ENCODE measurements at regions not wholly inside any gene's neighbourhood (a gene's known extent, or its start where the extent isn't known, plus 50 kb on each side); places are given as distances from the start of the nearest gene placed in this dataset.

DNA sequence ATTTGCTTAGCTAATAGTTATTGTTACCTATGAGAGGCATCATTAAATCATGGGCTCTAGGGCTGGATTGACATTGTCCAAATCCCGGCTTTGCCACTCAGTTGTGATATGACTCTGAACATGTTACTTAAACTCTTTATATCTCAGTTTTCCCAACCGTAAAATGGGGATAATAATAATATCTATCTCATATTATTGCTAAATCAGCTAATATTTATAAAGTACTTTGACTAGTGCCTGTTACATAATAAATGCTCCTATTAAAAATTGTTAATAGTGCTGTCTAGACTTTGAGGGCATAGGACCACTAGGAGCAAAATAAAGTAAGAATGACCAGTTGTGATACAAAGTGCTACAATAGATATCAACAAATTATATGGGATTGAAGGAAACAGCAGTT lies 376.3 kb upstream of the FIGN start:
- Histone ChIP-seq H3K4me3 (no peak overlapping the region), H3K27me3 (replicated peaks in 1 of 7) (no peaks in the 10 kb centered on the region), H3K36me3 (no peaks in the 10 kb centered on the region), H3K4me1 (no peaks in the 10 kb centered on the region), H3K9me3 (peaks cover 0 to 5% (median 0%) of the 10 kb centered on the region in 8 donors), H3K27ac (no peak overlapping the region)
- TF ChIP-seq POLR2A (IDR thresholded peaks at IDR 0.05), result no peak
- no peak for TF ChIP-seq POLR2AphosphoS5 (IDR thresholded peaks at IDR 0.05)
- TF ChIP-seq, protein P1, sequence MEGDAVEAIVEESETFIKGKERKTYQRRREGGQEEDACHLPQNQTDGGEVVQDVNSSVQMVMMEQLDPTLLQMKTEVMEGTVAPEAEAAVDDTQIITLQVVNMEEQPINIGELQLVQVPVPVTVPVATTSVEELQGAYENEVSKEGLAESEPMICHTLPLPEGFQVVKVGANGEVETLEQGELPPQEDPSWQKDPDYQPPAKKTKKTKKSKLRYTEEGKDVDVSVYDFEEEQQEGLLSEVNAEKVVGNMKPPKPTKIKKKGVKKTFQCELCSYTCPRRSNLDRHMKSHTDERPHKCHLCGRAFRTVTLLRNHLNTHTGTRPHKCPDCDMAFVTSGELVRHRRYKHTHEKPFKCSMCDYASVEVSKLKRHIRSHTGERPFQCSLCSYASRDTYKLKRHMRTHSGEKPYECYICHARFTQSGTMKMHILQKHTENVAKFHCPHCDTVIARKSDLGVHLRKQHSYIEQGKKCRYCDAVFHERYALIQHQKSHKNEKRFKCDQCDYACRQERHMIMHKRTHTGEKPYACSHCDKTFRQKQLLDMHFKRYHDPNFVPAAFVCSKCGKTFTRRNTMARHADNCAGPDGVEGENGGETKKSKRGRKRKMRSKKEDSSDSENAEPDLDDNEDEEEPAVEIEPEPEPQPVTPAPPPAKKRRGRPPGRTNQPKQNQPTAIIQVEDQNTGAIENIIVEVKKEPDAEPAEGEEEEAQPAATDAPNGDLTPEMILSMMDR (IDR thresholded peaks at IDR 0.05 in 8 of 11, conservative IDR thresholded peaks at IDR 0.05 in 3 of 11), result no peak
- WGBS, 5 donors, result 87 to 94% (median 90%) methylated on average over 2 of the region's 2 CpGs
- intact Hi-C loops (cut with DNase I; ENCODE audit: low total_unique reads), result no loop called here
- DNase-seq, result no peak

DNA sequence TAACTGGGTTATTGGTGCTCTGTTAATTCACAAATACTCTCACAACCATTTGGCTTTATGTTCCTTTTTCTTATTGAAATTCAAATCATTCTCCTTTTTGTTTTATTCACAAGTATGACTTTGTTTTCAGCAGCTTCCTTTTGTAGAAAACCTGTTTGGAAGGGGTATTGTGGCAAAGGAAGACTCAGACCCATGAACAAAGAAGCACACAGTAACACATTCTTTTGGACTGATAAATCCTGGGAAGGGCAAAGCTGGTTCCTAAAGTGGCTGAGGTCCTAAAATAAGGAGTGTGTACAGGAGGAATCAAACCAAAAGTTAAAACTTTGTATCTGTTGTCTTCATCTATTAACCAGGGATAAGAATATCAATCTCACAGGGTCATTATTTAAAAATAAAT lies 374.7 kb upstream of the FIGN start:
- Histone ChIP-seq H3K36me3 (no peaks in the 10 kb centered on the region), H3K27ac (no peak overlapping the region), H3K4me1 (no peaks in the 10 kb centered on the region), H3K9me3 (peaks cover 0 to 5% (median 0%) of the 10 kb centered on the region in 8 donors), H3K27me3 (replicated peaks in 1 of 7) (no peaks in the 10 kb centered on the region), H3K4me3 (no peak overlapping the region)
- no peak for DNase-seq
- intact Hi-C loops (cut with DNase I; ENCODE audit: low total_unique reads), result no loop called here
- TF ChIP-seq, protein P1 (IDR thresholded peaks at IDR 0.05 in 8 of 11, conservative IDR thresholded peaks at IDR 0.05 in 3 of 11), result no peak

DNA sequence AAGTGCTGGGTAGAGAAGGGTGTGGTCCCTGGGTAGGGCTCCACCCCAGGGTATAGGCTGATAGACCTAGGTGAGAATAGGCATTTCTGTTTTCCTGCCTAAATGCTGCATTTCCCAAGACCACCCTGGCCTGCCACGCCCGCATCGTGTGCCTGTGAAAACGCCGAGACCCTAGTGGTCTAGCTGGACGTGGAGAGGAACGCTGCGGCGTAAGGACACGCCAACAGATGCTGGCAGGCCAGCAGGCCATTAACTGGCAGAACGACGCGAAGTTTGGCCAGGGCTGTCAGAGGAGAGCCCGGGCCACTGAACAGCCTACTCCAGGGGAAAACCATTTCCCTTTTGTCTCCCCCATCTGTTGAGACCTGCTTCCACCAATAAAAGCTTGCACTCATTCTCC lies 373.2 kb upstream of the FIGN start:
- no peaks in the 10 kb centered on the region for H3K4me1 ChIP-seq
- intact Hi-C loops (cut with DNase I; ENCODE audit: low total_unique reads), result no loop called here
- no peak for DNase-seq
- peaks cover 0 to 5% (median 0%) of the 10 kb centered on the region in 8 donors for H3K9me3 ChIP-seq
- TF ChIP-seq POLR2A (IDR thresholded peaks at IDR 0.05) (no peak), POLR2AphosphoS5 (IDR thresholded peaks at IDR 0.05) (no peak)
- TF ChIP-seq, protein P1 (IDR thresholded peaks at IDR 0.05 in 8 of 11, conservative IDR thresholded peaks at IDR 0.05 in 3 of 11), result no peak
- no peak overlapping the region for H3K27ac ChIP-seq
- H3K4me3 ChIP-seq, result no peak overlapping the region
- 88 to 96% (median 92%) methylated on average over 14 of the region's 14 CpGs for WGBS, 5 donors
- no peaks in the 10 kb centered on the region for H3K36me3 ChIP-seq
- H3K27me3 ChIP-seq (replicated peaks in 1 of 7), result no peaks in the 10 kb centered on the region

DNA sequence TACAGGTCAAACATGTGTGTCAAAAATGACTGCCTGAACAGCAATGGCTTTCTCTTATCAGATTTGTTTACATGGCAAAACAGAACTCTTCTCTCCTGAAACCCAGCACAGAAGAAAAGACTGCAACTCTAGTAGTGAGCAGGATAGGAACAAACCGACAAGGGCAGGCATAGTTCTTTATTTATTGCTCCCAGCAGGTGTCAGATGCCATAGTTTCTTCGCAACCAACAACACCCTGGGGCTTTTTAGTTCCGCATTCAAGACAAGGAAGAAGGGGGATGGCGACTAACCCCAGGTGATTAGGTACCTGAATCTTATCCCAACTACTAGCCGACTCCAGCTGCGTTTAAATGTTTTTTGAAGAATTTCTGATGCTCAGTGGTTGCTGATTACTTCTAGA lies 367.5 kb upstream of the FIGN start:
- 70 to 79% (median 77%) methylated on average over 6 of the region's 6 CpGs for WGBS, 5 donors
- Histone ChIP-seq H3K27ac (no peak overlapping the region), H3K4me1 (no peaks in the 10 kb centered on the region), H3K9me3 (no peaks in the 10 kb centered on the region), H3K4me3 (no peak overlapping the region), H3K36me3 (no peaks in the 10 kb centered on the region), H3K27me3 (replicated peaks in 1 of 7) (no peaks in the 10 kb centered on the region)
- intact Hi-C loops (cut with DNase I; ENCODE audit: low total_unique reads), result no loop called here
- no peak for TF ChIP-seq POLR2AphosphoS5 (IDR thresholded peaks at IDR 0.05)
- no peak for DNase-seq

DNA sequence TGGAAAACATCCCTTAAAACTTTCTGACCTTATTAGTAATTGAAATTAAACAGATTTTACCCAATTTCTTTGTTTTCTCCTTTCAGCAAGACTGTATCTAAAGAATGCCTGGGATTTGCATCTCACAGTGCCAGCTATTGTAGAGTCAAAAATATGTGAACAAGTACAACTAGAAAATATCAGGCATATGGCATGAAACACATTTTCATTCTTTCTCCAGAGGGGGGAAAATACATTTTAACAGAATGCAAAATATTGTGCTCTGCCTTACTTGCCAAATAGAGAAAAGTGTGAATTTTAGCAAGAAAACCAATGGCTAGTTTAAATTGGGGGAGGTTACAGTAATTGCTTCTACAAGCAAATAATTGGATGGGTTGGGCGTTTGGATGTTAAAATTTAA lies 366.6 kb upstream of the FIGN start:
- H3K36me3 ChIP-seq, result no peaks in the 10 kb centered on the region
- H3K27ac ChIP-seq, result no peak overlapping the region
- no peaks in the 10 kb centered on the region for H3K9me3 ChIP-seq
- H3K4me3 ChIP-seq, result no peak overlapping the region
- TF ChIP-seq POLR2A (IDR thresholded peaks at IDR 0.05) (no peak), POLR2AphosphoS5 (IDR thresholded peaks at IDR 0.05) (no peak)
- TF ChIP-seq, protein P1 (IDR thresholded peaks at IDR 0.05 in 8 of 11, conservative IDR thresholded peaks at IDR 0.05 in 3 of 11), result no peak
- 38 to 60% (median 46%) methylated on average over 1 of the region's 1 CpG for WGBS, 5 donors
- no peaks in the 10 kb centered on the region for H3K27me3 ChIP-seq (replicated peaks in 1 of 7)
- intact Hi-C loops (cut with DNase I; ENCODE audit: low total_unique reads), result no loop called here
- H3K4me1 ChIP-seq, result no peaks in the 10 kb centered on the region
- no peak for DNase-seq

Measured in spleen (tissue), 11 donors.